ENCODE measurements at regions not wholly inside any gene's neighbourhood (a gene's known extent, or its start where the extent isn't known, plus 50 kb on each side); places are given as distances from the start of the nearest gene placed in this dataset.

DNA sequence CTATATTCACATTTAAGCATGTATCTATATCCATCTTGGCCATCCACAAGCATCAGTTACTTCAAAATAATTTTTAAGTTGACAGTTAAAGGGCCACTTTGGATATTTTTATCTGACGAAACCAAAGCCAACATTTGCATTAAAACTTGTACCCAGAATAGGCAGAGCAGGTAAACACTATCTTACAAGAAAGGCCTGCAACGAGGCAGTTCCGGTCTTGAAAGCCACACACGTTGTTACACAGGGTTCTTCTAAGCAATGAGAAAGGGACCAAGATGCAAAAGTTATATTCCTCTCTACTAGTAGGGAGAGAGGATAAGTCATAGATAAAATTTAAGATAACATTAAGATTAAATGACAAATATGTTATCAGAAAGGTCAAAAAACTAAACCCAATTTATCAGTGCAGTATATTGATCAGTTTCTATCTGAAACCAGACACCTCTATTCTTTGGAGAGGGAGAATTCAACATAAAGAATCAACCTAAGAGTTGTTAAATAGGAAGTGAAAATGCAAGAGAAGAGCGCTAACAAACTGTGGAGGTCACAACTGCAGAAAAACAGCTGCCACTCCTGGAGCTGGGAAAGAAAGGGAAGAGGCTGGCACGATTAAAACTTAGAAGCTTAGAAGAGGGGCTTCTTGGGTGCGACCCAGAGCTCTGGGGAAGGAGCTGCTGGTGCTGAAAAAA is 701.3 kb downstream of the TNS3 start:
- Histone ChIP-seq H4K20me1 (replicated peaks in 1 of 2; ENCODE audit: control insufficient read depth in 1 of 2, insufficient read depth in 2 of 2, low read length in 2 of 2) (no peaks in the 10 kb centered on the region), H3K4me2 (ENCODE audit: insufficient read depth in 1 of 2, low read depth in 2 of 2, low read length in 2 of 2) (no peak overlapping the region), H3K9ac (replicated peaks in 1 of 4; ENCODE audit: extremely low read depth in 1 of 4, low read depth in 3 of 4, low read length in 3 of 4) (no peak overlapping the region), H3K56ac (replicated peaks; ENCODE audit: insufficient read length, low read depth, low read length) (no peak overlapping the region), H3K23me2 (ENCODE audit: low read depth, low read length) (no peaks in the 10 kb centered on the region), H2AK5ac (ENCODE audit: low read depth, low read length) (no peak overlapping the region), H3K27ac (ENCODE audit: low read depth, low read length) (no peak overlapping the region), H3K4me3 (ENCODE audit: extremely low read depth in 1 of 4, insufficient read depth in 2 of 4, low read depth in 3 of 4, low read length in 4 of 4) (no peak overlapping the region), H3K18ac (ENCODE audit: extremely low read depth, low read length) (no peak overlapping the region), H3K36me3 (ENCODE audit: control insufficient read depth in 2 of 4, insufficient read depth in 4 of 4, low read length in 3 of 4) (no peaks in the 10 kb centered on the region), H2BK120ac (replicated peaks; ENCODE audit: low read depth, low read length) (no peak overlapping the region), H3K27me3 (replicated peaks in 1 of 4; ENCODE audit: control insufficient read depth in 3 of 4, extremely low read depth in 1 of 4, insufficient read depth in 3 of 4, low read length in 3 of 4) (no peaks in the 10 kb centered on the region), H3K23ac (ENCODE audit: insufficient read length) (no peak overlapping the region), H2BK5ac (ENCODE audit: low read depth, low read length) (no peak overlapping the region), H4K91ac (replicated peaks; ENCODE audit: insufficient read length, low read length) (no peak overlapping the region), H3K14ac (ENCODE audit: insufficient read length) (no peak overlapping the region), H3K4me1 (replicated peaks in 1 of 4; ENCODE audit: control insufficient read depth in 3 of 4, insufficient read depth in 4 of 4, low read length in 3 of 4) (peaks cover 0 to 4% (median 0%) of the 10 kb centered on the region in 4 experiments; a peak in 2 of 7 replicates), H2AFZ (ENCODE audit: low read length) (peak overlapping the region; percentile 76; the same call in 1 of the 2 replicates), H4K8ac (ENCODE audit: extremely low read depth, insufficient read depth, low read length) (no peak overlapping the region), H2BK20ac (ENCODE audit: low read length) (no peak overlapping the region), H3K4ac (replicated peaks; ENCODE audit: insufficient read length, low read depth, low read length) (no peak overlapping the region), H3K79me1 (ENCODE audit: low read depth, low read length) (no peaks in the 10 kb centered on the region), H3K79me2 (ENCODE audit: control insufficient read depth in 1 of 2, insufficient read depth in 2 of 2, low read length in 2 of 2) (no peaks in the 10 kb centered on the region), H3K9me3 (ENCODE audit: insufficient read depth in 2 of 2, low read depth in 1 of 2, low read length in 1 of 2) (no peaks in the 10 kb centered on the region), H2BK12ac (ENCODE audit: low read depth, low read length) (no peak overlapping the region), H2BK15ac (ENCODE audit: low read length) (no peak overlapping the region), H4K5ac (ENCODE audit: insufficient read length, low read depth, low read length) (no peak overlapping the region)
- CTCF ChIA-PET (ENCODE audit: partially characterized antibody): interaction anchor here (1.1 kb wide), 1 partner anchor 29 kb away, joined by 3 read pairs; no protein-coding TSS in a partner anchor
- DNase-seq (ENCODE audit: low read depth in 1 of 2, low spot score in 2 of 2) (no peak), FAIRE-seq (no peak)
- no peak for TF ChIP-seq POU5F1 (IDR thresholded peaks at IDR 0.05; ENCODE audit: low read depth, low read length)
- no peak for TF ChIP-seq CHD1 (IDR thresholded peaks at IDR 0.05; ENCODE audit: low read depth, low read length)
- no peak for TF ChIP-seq CTBP2 (IDR thresholded peaks at IDR 0.05; ENCODE audit: borderline replicate concordance, insufficient read depth, insufficient read length, low read length)
- TF ChIP-seq TEAD4 (IDR thresholded peaks at IDR 0.05; ENCODE audit: low read depth, low read length): no peak
- no peak for TF ChIP-seq PHF8 (conservative IDR thresholded peaks at IDR 0.05; ENCODE audit: low read depth, low read length)
- POLR2A ChIA-PET (ENCODE audit: partially characterized antibody): no interaction called here
- 83% methylated on average over 7 of the region's 7 CpGs; no CpG with 5 or more reads in 1 of the 2 experiments for WGBS, 2 experiments (ENCODE audit: extremely low coverage in 1 of 2, insufficient coverage in 1 of 2, insufficient read length in 1 of 2, insufficient replicate concordance in 2 of 2, low coverage in 1 of 2, low lambda C conversion rate in 2 of 2, missing lambda C conversion rate in 1 of 2)

Measured in H1 (cell line).